Right lobe of liver (tissue), 6 donors: ENCODE measurements at regions not wholly inside any gene's neighbourhood (a gene's known extent, or its start where the extent isn't known, plus 50 kb on each side); places are given as distances from the start of the nearest gene placed in this dataset.

Source experiments
- ATAC-seq, 4 donors: fragments of 200-7000 bp; cut with Tn5 transposase; one replicate each; pipeline ENCODE4 v1.9.1; 2020; ENCODE audit warnings: mild to moderate bottlenecking in 4 of 4, moderate library complexity in 4 of 4
- DNase-seq, 3 donors: peaks; one replicate each; pipeline ENCODE4 v3.0.0-alpha.2; 2020
- H3K27ac ChIP-seq, 3 donors: fragments of 200-600 bp; one replicate each; pipeline ENCODE4 v1.8.0; 2022
- H3K27me3 ChIP-seq, 2 donors: fragments of 200-600 bp; one replicate each; pipeline ENCODE4 v1.8.0; 2022
- H3K36me3 ChIP-seq, 4 donors: fragments of 200-600 bp; sonication (generic) in 1 of 4; one replicate each; pipeline versions ENCODE4 v1.5.1 to v1.8.0; 2017 to 2022; ENCODE audit warnings: control low read depth in 1 of 4
- H3K4me1 ChIP-seq, 4 donors: fragments of 200-600 bp; sonication (generic) in 1 of 4; one replicate each; pipeline versions ENCODE4 v1.5.1 to v1.8.0; 2017 to 2022; ENCODE audit warnings: control low read depth in 1 of 4
- H3K4me3 ChIP-seq, 3 donors: fragments of 200-600 bp; one replicate each; pipeline ENCODE4 v1.8.0; 2022
- H3K9me3 ChIP-seq, 4 donors: fragments of 200-600 bp; sonication (generic) in 1 of 4; one replicate each; pipeline versions ENCODE4 v1.5.1 to v1.8.0; 2017 to 2022; ENCODE audit warnings: control low read depth in 1 of 4
- POLR2A ChIP-seq: fragments of 450-650 bp; IDR thresholded peaks from one replicate; pipeline ENCODE4 v1.6.1; 2017; ENCODE audit warnings: antibody characterized with exemption, mild to moderate bottlenecking
- WGBS: methylation state at CpG from one replicate; pipeline ENCODE4 v1.1.6; 2018; ENCODE audit warnings: low coverage, low lambda C conversion rate; ENCODE audit not compliant: insufficient coverage; ENCODE audit errors: missing lambda C conversion rate; 5-methylcytosine and 5-hydroxymethylcytosine counted together
- intact Hi-C, 2 donors: fragments of 100-400 bp; cut with DNase I; formaldehyde crosslinking; loops; one replicate each; pipeline versions ENCODE4 v1.11.2 to v1.14.1; 2022
- TF ChIP-seq, protein P1 (sequence below), 4 donors: fragments of 200-600 bp in 3 of 4; fragments of 450-650 bp in 1 of 4; IDR thresholded peaks; one replicate each; pipeline versions ENCODE4 v1.5.1 to v1.8.0; 2016 to 2022; ENCODE audit warnings: antibody characterized with exemption in 4 of 4, mild to moderate bottlenecking in 2 of 4
- donor health status: DM: no; HTN: yes; CAD: no.
- donor health status: DM: no; HTN: no; CAD: no.
- donor health status: DM: no; HTN: no; CAD: no.
- donor health status: DM: no; HTN: yes; CAD: no.
- donor health status: DM: no; HTN: yes; CAD: no.

DNA sequence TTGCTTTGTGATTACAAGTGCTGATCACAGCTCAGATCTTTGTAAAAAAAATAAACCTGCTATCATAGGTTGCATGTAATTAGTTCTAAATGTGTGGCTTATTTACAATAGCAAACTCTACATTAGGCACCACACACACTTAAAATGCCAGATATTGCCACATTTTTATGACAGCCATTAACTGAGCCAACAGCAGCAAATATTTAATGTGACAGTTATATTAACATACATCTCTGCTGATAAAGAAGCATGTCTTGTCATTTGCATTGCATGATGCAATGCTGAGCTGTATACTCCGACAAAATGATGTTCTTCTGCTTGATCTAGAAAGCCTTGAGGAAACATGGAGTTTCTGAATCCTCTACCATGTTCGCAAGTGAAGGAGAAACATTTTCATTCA is 273.6 kb upstream of the VEPH1 start:
- WGBS: 83% methylated on average over 1 of the region's 2 CpGs

DNA sequence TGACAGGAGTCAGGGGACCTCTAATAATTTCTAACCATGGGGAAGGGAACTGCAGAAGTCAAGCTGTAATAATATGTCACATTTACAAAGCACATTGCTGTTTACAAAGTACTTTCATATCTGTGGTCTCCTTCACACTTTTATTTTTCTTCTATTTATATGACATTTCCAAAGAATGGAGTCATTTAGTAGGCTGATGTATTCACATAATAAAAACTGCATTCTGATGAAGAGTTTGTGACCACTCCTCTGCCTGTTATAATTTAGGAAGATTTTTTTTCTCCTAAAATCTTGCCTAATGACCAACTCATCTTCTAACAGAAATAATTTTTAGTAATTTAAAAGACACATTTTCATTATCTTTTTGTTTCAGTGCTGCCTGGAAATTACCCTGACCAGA is 272.2 kb upstream of the VEPH1 start:
- no peak overlapping the region for H3K4me3 ChIP-seq
- H3K9me3 ChIP-seq: no peaks in the 10 kb centered on the region
- intact Hi-C loops: no loop called here
- H3K36me3 ChIP-seq: no peaks in the 10 kb centered on the region
- no peaks in the 10 kb centered on the region for H3K27me3 ChIP-seq
- TF ChIP-seq POLR2A: no peak
- TF ChIP-seq, protein P1, sequence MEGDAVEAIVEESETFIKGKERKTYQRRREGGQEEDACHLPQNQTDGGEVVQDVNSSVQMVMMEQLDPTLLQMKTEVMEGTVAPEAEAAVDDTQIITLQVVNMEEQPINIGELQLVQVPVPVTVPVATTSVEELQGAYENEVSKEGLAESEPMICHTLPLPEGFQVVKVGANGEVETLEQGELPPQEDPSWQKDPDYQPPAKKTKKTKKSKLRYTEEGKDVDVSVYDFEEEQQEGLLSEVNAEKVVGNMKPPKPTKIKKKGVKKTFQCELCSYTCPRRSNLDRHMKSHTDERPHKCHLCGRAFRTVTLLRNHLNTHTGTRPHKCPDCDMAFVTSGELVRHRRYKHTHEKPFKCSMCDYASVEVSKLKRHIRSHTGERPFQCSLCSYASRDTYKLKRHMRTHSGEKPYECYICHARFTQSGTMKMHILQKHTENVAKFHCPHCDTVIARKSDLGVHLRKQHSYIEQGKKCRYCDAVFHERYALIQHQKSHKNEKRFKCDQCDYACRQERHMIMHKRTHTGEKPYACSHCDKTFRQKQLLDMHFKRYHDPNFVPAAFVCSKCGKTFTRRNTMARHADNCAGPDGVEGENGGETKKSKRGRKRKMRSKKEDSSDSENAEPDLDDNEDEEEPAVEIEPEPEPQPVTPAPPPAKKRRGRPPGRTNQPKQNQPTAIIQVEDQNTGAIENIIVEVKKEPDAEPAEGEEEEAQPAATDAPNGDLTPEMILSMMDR (IDR thresholded peaks at IDR 0.05): no peak
- no peak for ATAC-seq
- DNase-seq: no peak
- H3K4me1 ChIP-seq: no peaks in the 10 kb centered on the region
- H3K27ac ChIP-seq: no peak overlapping the region

More for the DNA sequence above, 273.6 kb upstream of the VEPH1 start:
- Histone ChIP-seq H3K4me1 (no peaks in the 10 kb centered on the region), H3K27me3 (no peaks in the 10 kb centered on the region), H3K4me3 (no peak overlapping the region), H3K27ac (no peak overlapping the region), H3K9me3 (no peaks in the 10 kb centered on the region), H3K36me3 (no peaks in the 10 kb centered on the region)
- intact Hi-C loops: no loop called here
- ATAC-seq (no peak), DNase-seq (no peak)
- TF ChIP-seq, protein P1 (IDR thresholded peaks at IDR 0.05): no peak
- no peak for TF ChIP-seq POLR2A

DNA sequence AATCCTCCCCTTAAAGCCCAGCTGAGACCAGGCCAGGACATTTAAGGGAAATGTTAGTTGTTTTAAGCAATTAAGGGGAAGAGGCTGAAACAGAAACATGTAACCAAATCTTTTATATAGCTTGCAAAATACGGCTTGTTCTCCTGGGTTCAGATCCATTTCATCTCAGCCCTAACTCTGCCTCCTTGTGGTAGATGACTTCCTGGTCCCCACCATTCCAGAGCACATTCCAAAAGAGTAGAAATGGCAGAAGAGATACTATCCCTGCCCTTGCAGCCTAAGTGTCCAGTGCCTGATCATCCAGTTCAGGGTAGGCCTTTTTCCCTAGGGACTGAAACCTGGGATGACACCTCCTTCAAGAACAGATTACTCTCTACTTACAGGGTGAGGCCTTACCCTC is 266.2 kb upstream of the VEPH1 start:
- Histone ChIP-seq H3K27me3 (no peaks in the 10 kb centered on the region), H3K4me1 (no peaks in the 10 kb centered on the region), H3K36me3 (no peaks in the 10 kb centered on the region), H3K9me3 (no peaks in the 10 kb centered on the region), H3K4me3 (no peak overlapping the region), H3K27ac (no peak overlapping the region)
- TF ChIP-seq POLR2A: no peak
- TF ChIP-seq, protein P1 (IDR thresholded peaks at IDR 0.05): no peak
- intact Hi-C loops: no loop called here
- no peak for ATAC-seq
- DNase-seq: no peak
- 27% methylated on average over 1 of the region's 1 CpG for WGBS

DNA sequence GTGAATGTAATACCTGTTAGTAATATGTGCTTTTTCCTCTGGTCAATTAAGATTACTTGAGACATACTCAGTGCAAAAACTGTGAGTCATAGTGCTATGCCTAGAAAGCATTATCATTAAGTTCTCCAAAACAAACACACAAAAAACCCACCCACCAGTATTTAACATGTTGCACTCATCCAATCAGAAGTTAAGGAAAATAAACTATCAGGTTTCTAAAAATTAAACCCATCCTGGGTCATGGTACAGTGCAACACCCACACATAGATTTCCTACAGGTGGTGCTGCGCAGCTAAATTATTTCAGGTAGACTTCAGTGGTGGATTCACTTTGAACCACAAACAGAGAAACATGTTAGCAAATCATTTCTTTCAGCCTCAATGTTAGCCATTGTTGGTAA is 264.4 kb upstream of the VEPH1 start:
- H3K4me1 ChIP-seq: no peaks in the 10 kb centered on the region
- TF ChIP-seq, protein P1 (IDR thresholded peaks at IDR 0.05): no peak
- TF ChIP-seq POLR2A: no peak
- H3K27ac ChIP-seq: no peak overlapping the region
- DNase-seq (no peak), ATAC-seq (no peak)
- intact Hi-C loops: no loop called here
- no peaks in the 10 kb centered on the region for H3K27me3 ChIP-seq
- H3K4me3 ChIP-seq: no peak overlapping the region
- H3K9me3 ChIP-seq: no peaks in the 10 kb centered on the region
- no peaks in the 10 kb centered on the region for H3K36me3 ChIP-seq
- WGBS: 67% methylated on average over 1 of the region's 1 CpG

DNA sequence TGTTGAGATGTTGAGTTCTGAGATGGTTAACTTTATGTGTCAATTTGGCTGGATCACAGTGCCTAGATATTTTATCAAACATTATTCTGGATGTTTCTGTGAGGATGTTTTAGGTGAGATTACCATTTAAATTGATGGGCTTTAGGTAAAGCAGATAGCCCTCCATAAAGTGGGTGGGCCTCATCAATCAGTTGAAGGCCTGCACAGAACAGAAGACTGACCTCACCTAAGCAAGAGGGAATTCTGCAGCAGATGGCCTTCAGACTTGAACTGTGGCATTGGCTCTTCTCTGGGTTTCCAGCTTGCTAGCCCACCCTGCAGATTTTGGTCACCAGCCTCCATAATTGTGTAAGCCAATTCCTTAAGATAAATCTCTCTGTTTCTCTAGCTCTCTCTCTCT is 260.4 kb upstream of the VEPH1 start:
- intact Hi-C loops: no loop called here
- Histone ChIP-seq H3K4me1 (no peaks in the 10 kb centered on the region), H3K27ac (no peak overlapping the region), H3K36me3 (no peaks in the 10 kb centered on the region), H3K4me3 (no peak overlapping the region), H3K27me3 (no peaks in the 10 kb centered on the region), H3K9me3 (no peaks in the 10 kb centered on the region)
- ATAC-seq: no peak
- DNase-seq: no peak
- no peak for TF ChIP-seq POLR2A
- TF ChIP-seq, protein P1 (IDR thresholded peaks at IDR 0.05): no peak
